OCI-LY3 (cell line): ENCODE measurements at regions not wholly inside any gene's neighbourhood (a gene's known extent, or its start where the extent isn't known, plus 50 kb on each side); places are given as distances from the start of the nearest gene placed in this dataset.

Experiments
- H2AFZ ChIP-seq: fragments of 200-600, 300-600 bp; shearing (Covaris generic); 2 replicates; pipeline ENCODE4 v1.6.0; 2014; ENCODE audit warnings: antibody characterized with exemption, low read depth, low read length
- H3K27ac ChIP-seq: fragments of 200-600, 300-600 bp; sonication (generic); 2 replicates; pipeline ENCODE4 v1.5.1; 2014; ENCODE audit warnings: mild to moderate bottlenecking, low read length, moderate library complexity, mixed read lengths
- H3K27me3 ChIP-seq: fragments of 200-600, 300-600 bp; sonication (generic); 2 replicates; pipeline ENCODE4 v1.6.1; 2014; ENCODE audit warnings: low read depth, low read length, mixed read lengths
- H3K36me3 ChIP-seq: fragments of 200-600, 300-600 bp; sonication (generic); replicated peaks from 2 replicates; pipeline ENCODE3; 2014; ENCODE audit warnings: low read depth, low read length, mixed read lengths
- H3K4me1 ChIP-seq: fragments of 300-600, 200-600 bp; sonication (generic); 2 replicates; pipeline ENCODE4 v1.6.1; 2014; ENCODE audit warnings: low read length, mixed read lengths
- H3K4me2 ChIP-seq: fragments of 200-600, 300-600 bp; sonication (generic); 2 replicates; pipeline ENCODE4 v1.6.1; 2014; ENCODE audit warnings: low read length, mixed read lengths
- H3K4me3 ChIP-seq: fragments of 300-600, 200-600 bp; sonication (generic); 2 replicates; pipeline ENCODE4 v1.5.1; 2014; ENCODE audit warnings: antibody characterized with exemption, mild to moderate bottlenecking, low read length, moderate library complexity
- H3K79me2 ChIP-seq: fragments of 300-600, 200-600 bp; shearing (Covaris generic); 2 replicates; pipeline ENCODE4 v1.6.1; 2014; ENCODE audit warnings: mild to moderate bottlenecking, low read length, mixed read lengths
- H3K9ac ChIP-seq: fragments of 300-600, 200-600 bp; shearing (Covaris generic); 2 replicates; pipeline ENCODE4 v1.6.0; 2014; ENCODE audit warnings: mild to moderate bottlenecking, low read length, moderate library complexity
- H3K9me3 ChIP-seq: fragments of 200-600, 300-600 bp; shearing (Covaris generic); 2 replicates; pipeline ENCODE4 v1.6.1; 2014; ENCODE audit warnings: low read length, mixed read lengths; ENCODE audit not compliant: insufficient read depth
- H4K20me1 ChIP-seq: fragments of 200-600, 300-600 bp; sonication (generic); 2 replicates; pipeline ENCODE4 v1.6.1; 2016; ENCODE audit warnings: low read length, mixed read lengths; ENCODE audit not compliant: insufficient read depth
- TF ChIP-seq, protein P1 (sequence below): fragments of 200-600, 300-600 bp; sonication (generic); IDR thresholded peaks from 2 replicates; pipeline ENCODE4 v1.5.1; 2014; ENCODE audit warnings: antibody characterized with exemption, low read length, low read depth

DNA sequence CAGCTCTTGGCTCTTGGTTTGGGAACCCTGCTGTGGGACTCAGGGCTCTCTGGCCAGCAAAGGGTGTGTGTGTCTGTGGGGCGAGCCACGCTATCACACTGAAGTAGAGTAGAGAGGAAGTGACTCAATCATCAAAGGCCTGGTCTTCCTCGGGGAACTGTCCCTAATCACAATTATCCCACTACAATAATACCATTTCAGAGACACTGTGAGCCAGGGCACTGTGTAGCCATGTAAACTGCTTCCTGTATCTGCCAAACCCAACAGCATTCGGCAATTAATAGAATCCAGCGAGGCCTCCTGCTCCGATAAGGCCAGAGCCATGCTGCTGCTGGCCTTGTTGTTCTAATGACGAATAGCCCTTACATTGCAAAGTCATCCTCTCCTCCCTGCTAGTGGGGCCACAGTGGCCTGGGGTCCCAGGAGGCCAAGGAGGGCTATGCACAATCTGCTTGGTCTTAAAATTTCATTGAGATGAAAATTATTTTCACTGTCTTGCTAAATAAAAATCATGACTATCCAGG is 49.8 kb upstream of the LMO2 start:
- no peak overlapping the region for H3K4me2 ChIP-seq
- TF ChIP-seq, protein P1, sequence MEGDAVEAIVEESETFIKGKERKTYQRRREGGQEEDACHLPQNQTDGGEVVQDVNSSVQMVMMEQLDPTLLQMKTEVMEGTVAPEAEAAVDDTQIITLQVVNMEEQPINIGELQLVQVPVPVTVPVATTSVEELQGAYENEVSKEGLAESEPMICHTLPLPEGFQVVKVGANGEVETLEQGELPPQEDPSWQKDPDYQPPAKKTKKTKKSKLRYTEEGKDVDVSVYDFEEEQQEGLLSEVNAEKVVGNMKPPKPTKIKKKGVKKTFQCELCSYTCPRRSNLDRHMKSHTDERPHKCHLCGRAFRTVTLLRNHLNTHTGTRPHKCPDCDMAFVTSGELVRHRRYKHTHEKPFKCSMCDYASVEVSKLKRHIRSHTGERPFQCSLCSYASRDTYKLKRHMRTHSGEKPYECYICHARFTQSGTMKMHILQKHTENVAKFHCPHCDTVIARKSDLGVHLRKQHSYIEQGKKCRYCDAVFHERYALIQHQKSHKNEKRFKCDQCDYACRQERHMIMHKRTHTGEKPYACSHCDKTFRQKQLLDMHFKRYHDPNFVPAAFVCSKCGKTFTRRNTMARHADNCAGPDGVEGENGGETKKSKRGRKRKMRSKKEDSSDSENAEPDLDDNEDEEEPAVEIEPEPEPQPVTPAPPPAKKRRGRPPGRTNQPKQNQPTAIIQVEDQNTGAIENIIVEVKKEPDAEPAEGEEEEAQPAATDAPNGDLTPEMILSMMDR: no peak
- no peak overlapping the region for H3K4me3 ChIP-seq
- no peaks in the 10 kb centered on the region for H3K27me3 ChIP-seq
- no peaks in the 10 kb centered on the region for H3K36me3 ChIP-seq
- H3K4me1 ChIP-seq: peaks cover 20% of the 10 kb centered on the region
- no peaks in the 10 kb centered on the region for H3K79me2 ChIP-seq
- H4K20me1 ChIP-seq: no peaks in the 10 kb centered on the region
- H3K27ac ChIP-seq: no peak overlapping the region
- H3K9ac ChIP-seq: no peak overlapping the region
- no peak overlapping the region for H2AFZ ChIP-seq
- H3K9me3 ChIP-seq: no peaks in the 10 kb centered on the region
